ENCODE measurements at regions not wholly inside any gene's neighbourhood (a gene's known extent, or its start where the extent isn't known, plus 50 kb on each side); places are given as distances from the start of the nearest gene placed in this dataset.
"Not testable (repeated sequence)": the region's sequence is repeated elsewhere in the genome, so short reads cannot be mapped to it uniquely, and the experiment has no call there.

DNA sequence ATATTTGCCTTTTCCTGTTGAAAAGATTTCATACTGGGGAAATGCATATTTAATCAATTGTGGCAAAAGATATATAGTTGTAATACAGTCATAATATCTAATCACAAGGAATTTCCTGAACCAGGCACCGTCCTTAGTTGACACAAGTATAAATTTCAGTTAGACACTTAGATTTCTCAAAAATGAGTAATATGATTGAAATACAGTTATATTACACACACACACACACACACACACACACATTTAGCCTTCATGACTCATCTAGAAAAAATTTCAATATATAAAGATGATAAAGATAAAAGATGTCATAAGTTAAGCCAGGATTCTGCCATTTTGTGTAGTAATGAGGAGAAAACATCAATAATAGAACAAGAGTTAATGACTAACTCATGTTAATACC is 258.4 kb upstream of the ZNF804A start:
- peak; percentile 69 for DNase-seq (ENCODE audit: low spot score)

DNA sequence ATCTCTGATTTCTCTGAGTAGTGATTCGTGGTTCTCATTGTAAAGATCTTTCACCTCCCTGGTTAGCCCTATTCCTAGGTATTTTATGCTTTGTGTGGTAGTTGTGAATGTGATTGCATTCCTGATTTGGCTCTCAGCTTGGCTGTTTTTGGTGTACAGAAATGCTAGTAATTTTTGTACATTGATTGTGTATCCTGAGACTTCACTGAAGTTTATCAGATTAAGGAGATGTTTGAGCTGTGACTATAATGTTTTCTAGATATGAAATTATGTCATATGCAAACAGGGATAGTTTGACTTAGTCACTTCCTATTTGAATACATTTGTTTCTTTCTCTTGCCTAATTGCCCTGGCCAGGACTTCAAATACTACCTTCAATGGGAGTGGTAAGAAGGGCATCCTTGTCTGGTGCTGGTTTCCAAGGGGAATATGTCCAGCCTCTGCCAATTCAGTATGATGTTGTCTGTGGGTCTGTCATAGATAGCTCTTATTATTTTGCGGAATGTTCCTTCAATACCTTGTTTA is 251.9 kb upstream of the ZNF804A start:
- DNase-seq (ENCODE audit: low spot score), result peak; percentile 28

DNA sequence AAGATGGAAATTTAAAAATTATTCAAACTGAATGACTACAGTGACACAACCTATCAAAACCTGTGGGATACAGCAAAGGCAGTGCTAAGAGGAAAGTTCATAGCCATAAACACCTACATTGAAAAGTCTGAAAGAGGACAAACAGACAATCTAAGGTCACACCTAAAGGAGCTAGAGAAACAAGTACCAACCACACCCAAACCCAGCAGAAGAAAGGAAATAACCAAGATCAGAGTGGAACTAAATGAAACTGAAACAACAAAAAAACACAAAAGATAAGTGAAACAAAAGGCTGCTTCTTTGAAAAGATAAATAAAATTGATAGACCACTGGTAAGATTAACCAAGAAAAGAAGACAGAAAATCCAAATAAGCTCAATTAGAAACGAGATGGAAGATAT is 247.2 kb upstream of the ZNF804A start:
- DNase-seq (ENCODE audit: low spot score), result no peak

DNA sequence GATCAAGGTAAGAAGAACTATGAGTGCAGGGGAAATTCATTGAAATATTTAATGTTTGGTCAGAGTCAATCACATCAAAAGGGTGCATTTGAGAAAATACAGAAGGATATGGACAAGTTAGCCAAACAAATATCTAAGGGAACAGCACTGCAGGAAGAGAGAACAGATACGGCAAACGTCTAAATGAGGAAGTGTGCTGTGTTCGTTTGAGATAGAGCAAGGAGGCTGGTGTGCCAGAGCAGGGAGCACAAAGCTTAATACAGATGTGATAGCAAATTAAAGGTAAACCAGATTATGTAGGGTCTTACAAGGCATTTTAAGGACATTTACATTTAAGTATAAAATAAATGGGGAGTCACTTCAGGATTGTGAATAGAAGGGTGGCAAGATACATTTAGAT is 241.3 kb upstream of the ZNF804A start:
- DNase-seq (ENCODE audit: low spot score), result no peak

DNA sequence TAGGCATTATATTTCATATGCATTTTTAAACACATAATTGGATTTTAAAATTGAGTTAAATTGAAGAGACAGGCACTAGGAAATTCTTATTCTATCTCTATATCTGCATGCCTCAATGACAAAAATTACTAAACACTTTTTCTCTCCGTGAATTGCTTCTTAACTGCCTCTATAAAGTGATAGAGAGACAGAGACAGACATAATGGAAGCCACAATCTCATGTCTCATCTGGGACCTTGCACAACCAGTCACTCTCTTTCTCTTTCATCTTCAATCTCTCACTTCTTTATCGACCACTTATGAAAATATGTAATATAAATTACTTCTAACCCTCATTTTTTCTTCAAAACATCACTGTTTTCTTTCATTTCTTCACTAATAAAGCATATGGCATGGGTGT is 238.9 kb upstream of the ZNF804A start:
- DNase-seq (ENCODE audit: low spot score), result no peak

DNA sequence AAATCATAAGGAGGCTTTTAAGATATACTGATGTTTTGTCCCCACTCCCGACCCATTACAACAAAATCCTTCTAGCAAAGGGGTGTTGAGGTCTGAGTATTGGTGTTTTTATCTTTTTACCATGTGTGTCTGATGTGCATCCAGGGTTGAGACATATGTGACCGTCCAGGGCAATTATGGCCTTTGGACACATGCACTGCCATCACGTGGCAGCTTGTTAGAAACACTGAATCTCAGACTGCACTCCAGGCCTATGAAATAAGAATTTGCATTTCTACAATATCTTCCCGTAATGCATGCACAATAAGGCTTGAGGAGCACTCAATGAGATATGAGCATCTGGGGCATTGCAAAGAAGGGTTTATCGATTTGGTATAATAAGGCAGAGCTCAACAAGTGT is 235.1 kb upstream of the ZNF804A start:
- DNase-seq (ENCODE audit: low spot score), result no peak

DNA sequence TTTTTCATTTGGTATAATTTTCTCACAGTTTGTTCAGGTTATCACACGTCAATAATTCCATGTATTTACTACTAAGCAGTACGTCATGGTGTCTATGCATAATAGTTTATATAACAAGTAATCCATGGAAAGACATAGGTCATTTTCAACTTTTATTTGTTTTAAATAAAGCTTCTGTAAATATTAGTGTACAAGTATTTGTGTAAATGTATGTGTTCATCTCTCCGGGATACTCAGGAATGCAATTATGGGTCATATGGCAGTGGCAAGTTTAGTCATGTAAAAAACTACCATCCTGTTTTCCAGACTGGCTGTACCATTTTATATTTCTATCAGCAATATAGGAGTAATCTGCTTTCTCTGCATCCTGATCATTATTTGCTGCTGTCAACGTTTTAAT is 231.1 kb upstream of the ZNF804A start:
- no peak for DNase-seq (ENCODE audit: low spot score)

DNA sequence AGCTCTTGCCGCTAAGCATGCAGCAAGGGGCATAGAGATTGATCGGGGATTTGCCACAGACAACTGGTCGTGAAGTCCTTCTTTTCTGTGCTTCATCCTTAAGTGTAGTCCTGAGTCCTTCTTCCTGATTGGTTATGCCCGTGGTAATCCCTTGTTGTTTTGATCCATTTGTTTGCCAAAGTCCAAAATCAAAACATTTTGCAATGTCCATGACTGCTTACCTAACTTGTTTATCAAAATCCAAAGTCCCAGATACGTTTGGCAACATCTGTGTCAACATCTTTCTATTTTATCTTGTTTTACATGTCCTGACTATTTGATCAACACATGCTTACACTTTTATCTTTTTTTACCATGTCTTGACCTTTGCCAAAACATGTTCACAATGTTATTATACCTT is 229.0 kb upstream of the ZNF804A start:
- DNase-seq (ENCODE audit: low spot score), result no peak

DNA sequence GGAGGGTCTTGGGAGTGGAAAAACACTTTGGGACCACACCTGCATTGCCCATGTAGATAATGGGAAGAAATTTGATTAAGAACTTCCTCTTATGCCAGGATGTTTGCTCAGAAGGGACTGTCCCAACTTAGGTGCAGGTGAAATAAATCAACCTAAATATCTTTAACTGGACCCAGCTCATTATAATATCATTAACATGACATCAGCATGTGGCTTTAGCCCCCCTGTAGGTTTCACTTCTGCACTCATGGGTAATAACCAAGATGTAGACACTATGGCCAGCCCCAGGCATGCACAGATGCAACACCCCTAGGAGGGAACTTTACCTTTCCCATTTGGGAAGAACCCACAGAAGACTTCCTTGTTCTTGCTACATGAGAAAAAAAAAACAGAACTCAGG is 227.4 kb upstream of the ZNF804A start:
- no peak for DNase-seq (ENCODE audit: low spot score)

DNA sequence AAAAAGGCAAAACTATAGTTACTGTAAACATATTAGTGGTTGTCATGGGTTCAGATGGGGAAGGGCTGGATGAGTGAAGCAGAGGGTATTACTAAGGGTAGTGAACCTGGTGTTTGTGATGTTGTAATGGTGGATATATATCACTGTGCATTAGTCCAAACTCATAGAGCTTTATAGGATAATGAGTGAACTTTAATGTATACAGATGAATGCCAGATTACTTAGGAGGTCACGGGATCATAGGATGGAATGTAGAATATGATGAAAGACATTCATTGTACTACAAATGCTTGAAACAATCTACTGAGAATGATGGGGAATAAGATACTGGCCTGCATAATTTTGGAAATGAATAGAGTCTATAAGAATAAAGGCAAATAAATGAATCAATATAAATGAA is 226.7 kb upstream of the ZNF804A start:
- DNase-seq (ENCODE audit: low spot score), result no peak

DNA sequence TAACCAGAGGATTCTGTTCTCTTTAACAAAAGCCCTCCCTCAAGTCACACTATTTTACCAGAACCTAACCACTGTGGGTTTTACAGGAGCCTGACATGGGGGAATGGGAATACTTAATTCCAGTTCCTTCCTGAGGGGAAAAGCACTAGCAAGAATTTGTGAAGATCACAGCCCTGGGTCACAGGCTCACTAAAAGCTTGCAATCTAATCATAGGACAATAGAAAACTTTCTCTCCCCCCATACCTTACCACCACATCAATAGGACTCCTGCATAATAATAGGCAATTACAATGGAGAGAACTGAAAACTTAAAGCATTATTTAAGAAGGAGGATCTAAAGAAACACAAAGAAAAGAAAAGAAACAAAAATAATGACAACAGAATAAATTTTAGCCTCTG is 225.8 kb upstream of the ZNF804A start:
- no peak for DNase-seq (ENCODE audit: low spot score)

DNA sequence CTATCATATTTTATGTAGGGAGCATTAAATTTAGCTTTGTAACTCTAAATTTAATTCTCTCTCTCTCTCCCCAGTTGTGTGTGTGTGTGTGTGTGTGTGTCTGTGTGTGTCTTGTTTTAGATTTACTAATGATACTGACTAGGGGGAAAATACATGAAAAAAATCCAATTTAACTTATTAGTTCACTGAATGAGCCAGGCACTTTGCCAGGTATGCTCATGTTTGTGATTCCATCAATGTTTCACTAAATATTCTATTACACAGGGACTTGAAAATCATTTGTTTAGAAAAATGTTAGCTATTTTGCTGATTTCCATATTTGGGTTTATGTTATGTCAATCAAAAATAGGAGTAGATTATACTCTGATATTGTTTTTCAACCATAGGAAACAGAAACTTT is 203.7 kb upstream of the ZNF804A start:
- DNase-seq (ENCODE audit: low spot score), result no peak

DNA sequence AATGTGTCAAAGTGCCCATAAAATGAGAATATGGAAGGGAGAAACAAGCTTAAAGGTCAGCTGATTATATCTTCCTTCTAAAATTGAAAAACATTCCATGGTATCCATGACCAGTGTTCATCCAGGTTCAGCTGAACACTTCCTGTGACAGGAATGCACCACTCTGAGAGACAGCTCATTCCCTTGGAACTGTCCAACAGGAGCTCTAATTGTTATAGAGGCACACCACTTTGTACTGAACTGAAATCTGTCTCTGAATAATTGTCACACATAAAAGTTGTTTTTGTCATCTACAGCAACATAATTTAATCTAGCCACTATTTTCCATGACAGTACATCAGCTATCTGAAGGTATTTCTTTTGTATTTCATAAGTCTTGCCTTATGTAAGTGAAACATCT is 195.9 kb upstream of the ZNF804A start:
- DNase-seq (ENCODE audit: low spot score), result peak; percentile 16

DNA sequence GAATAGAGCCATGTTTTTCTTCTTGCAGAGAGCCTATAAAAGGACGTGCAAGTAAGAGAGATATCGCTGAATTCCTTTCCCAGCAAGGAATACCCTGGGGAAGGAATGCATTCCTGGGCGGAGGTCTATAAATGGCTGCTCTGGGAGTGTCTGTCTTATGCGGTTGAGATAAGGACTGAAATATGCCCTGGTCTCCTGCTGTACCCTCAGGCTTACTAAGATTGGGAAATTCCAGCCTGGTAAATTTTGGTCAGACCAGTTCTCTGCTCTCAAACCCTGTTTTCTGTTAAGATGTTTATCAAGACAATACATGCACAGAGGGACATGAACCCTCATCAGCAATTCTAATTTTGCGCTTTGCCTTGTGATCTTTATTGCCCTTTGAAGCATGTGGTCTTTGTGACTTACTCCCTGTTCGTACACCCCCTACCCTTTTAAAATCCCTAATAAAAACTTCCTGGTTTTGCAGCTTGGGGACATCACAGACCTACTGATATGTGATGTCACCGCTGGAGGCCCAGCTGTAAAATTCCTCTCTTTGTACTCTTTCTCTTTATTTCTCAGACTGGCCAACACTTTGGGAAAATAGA is 191.2 kb upstream of the ZNF804A start:
- not testable (repeated sequence) for DNase-seq (ENCODE audit: low spot score)

DNA sequence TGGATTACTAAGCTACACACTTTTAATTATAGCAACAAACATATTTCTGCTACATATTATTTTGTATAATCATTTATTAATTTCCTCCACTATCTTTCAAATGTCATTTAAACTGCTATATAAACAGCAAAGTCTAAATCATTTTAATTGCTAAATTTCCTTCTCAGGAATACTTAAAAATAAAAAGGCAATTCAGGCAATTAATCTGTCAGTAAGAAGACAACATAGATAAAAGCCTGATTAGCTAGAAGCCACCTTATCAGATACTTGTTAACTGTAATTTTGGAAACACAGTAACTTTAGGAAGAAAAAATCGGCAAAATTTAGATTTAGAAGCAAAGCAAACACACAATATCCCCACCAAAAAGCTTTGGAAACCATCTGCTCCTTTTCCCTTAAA is 188.2 kb upstream of the ZNF804A start:
- DNase-seq (ENCODE audit: low spot score), result no peak

DNA sequence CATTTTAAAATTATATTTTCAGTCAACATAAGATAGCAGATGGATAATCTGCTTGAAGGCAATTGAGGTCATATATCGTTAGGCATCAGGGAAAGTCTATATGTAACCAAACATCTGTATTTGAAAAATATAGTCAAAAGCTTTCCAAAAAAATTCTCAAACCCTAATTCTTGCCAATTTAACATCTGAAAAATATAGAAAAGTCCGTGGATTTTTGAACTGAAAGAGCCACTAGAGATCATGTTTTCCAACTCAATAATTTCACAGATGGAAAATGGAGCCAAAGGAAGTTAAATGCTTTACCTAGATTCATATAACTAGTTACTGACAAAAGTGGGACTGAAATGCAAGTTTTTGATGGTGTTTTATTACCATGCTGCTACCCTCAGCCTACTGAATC is 185.1 kb upstream of the ZNF804A start:
- DNase-seq (ENCODE audit: low spot score), result no peak

DNA sequence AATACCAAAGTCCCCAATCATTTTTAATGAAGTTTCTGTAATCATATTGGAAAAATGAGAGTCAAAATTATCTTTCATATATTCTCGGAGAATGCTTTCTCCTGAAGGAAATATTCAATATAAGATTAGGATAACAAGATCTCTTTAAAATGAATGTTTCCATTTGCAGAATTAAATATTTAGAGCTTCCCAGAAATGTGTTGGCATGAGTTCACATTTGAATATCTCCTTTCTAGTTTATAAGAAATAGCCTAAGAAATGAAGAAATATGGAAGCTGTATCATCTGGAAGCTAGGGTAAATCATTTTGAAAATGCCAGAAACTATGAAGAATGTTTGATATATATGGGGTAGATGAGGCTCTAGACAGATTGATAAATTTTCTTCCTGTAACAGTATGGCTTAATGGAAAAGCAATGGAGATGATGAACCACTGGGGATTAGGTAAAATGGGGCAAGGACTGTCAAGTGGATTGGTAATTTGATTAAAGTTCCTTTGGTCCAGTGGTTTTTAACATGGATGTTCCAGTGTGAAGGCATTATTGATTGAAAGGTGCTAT is 184.6 kb upstream of the ZNF804A start:
- no peak for DNase-seq (ENCODE audit: low spot score)

DNA sequence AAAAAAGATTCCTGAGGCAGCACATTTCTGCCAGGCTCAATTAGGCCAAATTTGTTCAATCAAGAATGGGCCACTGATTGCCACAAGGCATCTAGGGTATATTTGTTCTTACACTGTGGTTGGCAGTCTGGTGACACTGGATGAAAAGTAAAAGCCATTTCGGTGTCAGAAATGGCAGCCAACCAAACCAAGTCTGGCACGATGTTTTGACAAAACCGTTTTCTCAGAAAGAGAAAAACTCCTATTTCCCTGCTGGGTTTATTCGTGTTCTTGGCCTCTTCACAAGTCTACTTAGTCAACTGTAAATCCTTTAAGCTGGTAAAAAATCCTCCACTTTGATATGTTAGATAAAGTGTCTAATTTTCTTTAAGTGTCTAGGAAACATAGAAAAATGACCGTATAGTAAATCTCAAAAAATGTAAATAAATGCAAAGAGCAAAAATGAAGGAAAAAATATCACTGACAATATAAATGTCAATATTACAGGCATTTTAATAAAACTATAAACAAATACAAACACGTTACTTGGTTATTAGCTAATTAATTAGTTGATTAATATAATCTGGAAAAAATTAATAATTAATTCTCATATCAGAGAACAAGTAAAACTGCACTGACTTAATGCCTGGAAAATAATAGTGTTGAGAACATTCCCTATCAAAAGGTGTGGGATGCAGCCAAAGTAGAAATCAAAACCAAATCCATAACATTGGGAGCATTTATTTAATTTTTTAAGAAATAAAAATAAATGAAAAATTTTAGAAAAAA is 182.0 kb upstream of the ZNF804A start:
- no peak for DNase-seq (ENCODE audit: low spot score)

DNA sequence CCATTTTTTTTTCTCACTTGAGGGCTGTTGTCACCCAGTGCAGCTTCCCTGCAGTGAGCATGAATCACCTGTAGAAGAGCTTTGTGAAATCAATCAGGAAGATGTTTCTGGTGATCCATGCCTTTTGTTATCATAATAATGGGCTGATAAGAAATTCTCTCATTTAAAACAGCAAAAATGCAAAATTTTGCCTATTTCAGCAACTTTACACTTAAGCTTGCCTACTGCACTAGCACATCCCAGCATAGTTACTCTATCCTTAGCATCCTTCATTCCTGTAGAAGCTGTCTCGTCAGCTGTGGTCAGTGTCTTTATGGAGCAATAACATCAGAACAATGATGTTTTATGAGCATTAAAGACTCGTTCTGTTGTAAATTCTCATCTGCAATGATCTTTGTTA is 178.6 kb upstream of the ZNF804A start:
- no peak for DNase-seq (ENCODE audit: low spot score)

DNA sequence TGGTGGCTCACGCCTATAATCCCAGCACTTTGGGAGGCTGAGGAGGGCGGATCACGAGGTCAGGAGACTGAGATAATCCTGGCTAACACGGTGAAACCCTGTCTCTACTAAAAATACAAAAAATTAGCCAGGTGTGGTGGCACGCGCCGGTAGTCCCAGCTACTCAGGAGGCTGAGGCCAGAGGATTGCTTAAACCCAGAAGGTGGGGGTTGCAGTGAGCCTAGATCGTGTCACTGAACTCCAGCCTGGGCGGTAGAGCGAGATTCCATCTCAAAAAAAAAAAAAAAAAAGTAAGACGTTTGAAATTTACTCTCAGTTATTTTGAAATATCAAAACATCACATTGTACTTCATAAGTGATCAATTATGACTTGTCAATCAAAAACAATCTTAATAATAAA is 176.9 kb upstream of the ZNF804A start:
- not testable (repeated sequence) for DNase-seq (ENCODE audit: low spot score)

DNA sequence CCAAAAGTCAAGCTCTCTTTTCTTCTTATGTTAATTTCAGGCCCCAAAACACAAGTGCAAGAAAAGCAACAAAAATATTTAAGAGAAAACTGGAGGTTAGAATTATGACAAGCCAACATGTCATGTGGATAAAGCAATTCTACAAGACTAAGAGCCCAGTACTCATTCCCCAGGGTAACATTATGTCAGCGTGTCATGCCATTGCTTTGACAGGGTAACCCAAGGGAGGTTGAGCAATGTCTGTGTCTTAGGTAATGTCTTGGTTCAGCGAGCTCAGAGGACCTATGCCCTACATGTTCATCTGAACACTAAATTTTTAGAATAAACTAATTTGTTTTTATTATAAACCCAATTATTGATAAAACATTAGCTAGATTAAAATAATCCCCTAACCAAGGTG is 173.2 kb upstream of the ZNF804A start:
- DNase-seq (ENCODE audit: low spot score), result no peak

DNA sequence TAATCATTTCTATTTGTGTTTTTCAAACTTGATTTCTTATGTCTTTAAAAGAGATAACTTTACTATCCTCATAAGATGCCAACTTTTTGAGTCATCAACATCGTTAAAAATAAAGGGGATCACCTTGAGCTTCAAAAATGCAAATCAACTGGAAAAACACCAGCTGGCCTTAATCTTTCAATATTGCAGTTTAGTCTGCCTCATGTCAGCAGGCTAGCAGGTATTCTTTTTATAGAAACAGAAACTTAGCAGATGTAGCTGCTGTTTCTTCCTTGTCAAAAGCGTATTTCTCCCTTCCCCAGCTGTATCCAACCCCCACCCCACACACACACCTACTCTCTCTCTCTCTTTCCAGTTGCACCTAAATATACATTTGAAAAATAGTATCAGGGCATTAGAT is 154.1 kb upstream of the ZNF804A start:
- no peak for DNase-seq (ENCODE audit: low spot score)

DNA sequence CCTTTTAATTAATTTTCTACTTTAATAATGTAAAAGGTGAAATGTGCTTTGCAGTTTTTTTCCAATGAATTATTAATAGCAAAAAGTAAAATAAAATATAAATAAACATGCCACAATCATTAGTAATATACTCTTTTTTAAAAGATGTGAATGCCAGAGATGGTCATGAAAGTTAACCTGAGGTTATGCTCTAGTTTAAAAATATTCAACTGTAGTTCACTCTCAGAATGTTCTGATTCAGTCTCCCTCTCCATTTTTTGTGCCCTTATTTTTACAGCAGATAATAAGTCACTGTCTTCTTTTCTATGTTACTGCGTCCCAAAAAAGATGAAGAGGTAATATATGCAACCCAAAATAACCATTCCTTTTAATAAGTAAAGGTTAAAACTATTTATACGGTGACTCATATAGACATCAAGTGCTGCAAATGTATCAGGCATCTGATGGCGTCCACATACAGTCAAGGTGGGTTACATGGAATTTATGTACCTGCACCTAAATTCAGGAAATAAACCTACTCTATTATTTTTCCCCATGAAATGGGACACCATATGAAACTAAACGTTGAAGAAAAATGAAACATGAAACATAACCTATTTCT is 153.6 kb upstream of the ZNF804A start:
- DNase-seq (ENCODE audit: low spot score), result no peak

Measured in RKO (cell line).